ENCODE measurements at regions not wholly inside any gene's neighbourhood (a gene's known extent, or its start where the extent isn't known, plus 50 kb on each side); places are given as distances from the start of the nearest gene placed in this dataset.
"Not testable (repeated sequence)": the region's sequence is repeated elsewhere in the genome, so short reads cannot be mapped to it uniquely, and the experiment has no call there.

DNA sequence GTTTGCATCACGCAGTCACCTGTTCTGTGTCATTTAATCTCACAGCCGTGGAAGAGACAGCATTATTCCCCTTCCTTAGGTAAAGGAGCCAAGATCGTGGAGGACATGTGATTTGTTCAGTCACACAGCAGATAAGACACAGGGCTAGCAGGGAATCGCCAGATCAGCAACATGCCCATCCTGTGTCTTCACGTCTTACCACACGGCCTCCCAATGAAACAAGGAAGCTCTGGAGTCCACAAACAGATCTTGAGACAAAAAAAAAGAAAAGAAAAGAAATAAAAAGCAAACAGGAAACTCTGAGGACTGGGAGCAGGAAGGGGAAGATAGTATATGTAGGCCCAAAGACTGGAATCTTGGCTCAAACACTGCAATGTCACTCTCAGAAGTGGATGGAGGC lies 155.3 kb downstream of the ADSS2 start:
- WGBS, 3 donors: 44 to 55% (median 54%) methylated on average over 6 of the region's 6 CpGs

DNA sequence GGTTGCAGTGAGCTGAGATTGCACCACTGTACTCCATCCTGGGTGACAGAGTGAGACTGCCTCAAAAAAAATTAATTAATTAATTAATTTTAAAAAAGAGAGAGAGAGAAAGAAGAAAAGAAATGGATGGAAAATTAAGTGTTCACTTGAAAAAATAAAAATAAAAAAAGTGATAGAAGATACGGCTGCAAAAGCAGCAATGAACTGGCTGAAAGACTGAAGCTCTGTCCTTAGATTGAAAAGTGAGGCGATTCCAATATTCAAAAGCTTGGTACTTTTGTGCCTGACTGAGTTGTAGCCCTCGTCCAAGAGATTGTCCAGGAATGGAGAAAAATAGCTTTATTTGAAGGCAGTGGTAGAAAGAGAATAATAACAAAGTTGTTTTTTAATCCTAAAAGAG lies 154.6 kb downstream of the ADSS2 start:
- H3K4me3 ChIP-seq: no peak overlapping the region
- WGBS, 3 donors: 66 to 84% (median 80%) methylated on average over 3 of the region's 3 CpGs
- H3K4me1 ChIP-seq (ENCODE audit: insufficient read depth): peaks cover 8% of the 10 kb centered on the region
- H3K27me3 ChIP-seq: no peaks in the 10 kb centered on the region
- TF ChIP-seq, protein P1, sequence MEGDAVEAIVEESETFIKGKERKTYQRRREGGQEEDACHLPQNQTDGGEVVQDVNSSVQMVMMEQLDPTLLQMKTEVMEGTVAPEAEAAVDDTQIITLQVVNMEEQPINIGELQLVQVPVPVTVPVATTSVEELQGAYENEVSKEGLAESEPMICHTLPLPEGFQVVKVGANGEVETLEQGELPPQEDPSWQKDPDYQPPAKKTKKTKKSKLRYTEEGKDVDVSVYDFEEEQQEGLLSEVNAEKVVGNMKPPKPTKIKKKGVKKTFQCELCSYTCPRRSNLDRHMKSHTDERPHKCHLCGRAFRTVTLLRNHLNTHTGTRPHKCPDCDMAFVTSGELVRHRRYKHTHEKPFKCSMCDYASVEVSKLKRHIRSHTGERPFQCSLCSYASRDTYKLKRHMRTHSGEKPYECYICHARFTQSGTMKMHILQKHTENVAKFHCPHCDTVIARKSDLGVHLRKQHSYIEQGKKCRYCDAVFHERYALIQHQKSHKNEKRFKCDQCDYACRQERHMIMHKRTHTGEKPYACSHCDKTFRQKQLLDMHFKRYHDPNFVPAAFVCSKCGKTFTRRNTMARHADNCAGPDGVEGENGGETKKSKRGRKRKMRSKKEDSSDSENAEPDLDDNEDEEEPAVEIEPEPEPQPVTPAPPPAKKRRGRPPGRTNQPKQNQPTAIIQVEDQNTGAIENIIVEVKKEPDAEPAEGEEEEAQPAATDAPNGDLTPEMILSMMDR (IDR thresholded peaks at IDR 0.05): no peak
- TF ChIP-seq EP300 (IDR thresholded peaks at IDR 0.05) (no peak), POLR2A (IDR thresholded peaks at IDR 0.05) (no peak)
- intact Hi-C loops (cut with DNase I): no loop called here
- no peak for DNase-seq
- H3K36me3 ChIP-seq: no peaks in the 10 kb centered on the region
- H3K9me3 ChIP-seq: no peaks in the 10 kb centered on the region
- H3K27ac ChIP-seq: no peak overlapping the region

More for the DNA sequence above, 155.3 kb downstream of the ADSS2 start:
- Histone ChIP-seq H3K9me3 (no peaks in the 10 kb centered on the region), H3K4me1 (ENCODE audit: insufficient read depth) (peaks cover 4% of the 10 kb centered on the region), H3K27me3 (no peaks in the 10 kb centered on the region), H3K4me3 (no peak overlapping the region), H3K27ac (no peak overlapping the region), H3K36me3 (no peaks in the 10 kb centered on the region)
- intact Hi-C loops (cut with DNase I): no loop called here
- DNase-seq: no peak
- TF ChIP-seq POLR2A (IDR thresholded peaks at IDR 0.05): no peak
- TF ChIP-seq, protein P1 (IDR thresholded peaks at IDR 0.05): no peak
- TF ChIP-seq EP300 (IDR thresholded peaks at IDR 0.05): no peak

DNA sequence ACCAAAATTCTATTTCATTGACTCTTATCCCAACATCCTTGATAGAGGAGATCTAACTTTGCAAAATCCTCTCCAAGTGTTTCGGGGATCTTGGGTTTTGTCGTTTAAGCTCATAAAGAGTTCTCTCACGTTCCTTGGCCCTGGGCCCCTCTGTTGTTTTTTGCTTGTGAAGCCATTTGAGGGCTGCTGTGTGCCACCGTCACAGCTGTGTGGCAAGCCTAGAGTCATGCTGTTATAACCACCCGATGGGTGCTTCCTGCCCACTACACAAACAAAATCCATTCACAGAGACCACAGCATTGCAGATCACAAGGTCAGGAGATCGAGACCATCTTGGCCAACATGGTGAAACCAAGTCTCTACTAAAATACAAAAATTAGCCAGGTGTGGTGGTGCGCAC lies 154.1 kb downstream of the ADSS2 start:
- no peaks in the 10 kb centered on the region for H3K27me3 ChIP-seq
- WGBS, 3 donors: 94% methylated on average over 7 of the region's 7 CpGs
- H3K27ac ChIP-seq: no peak overlapping the region
- no peaks in the 10 kb centered on the region for H3K36me3 ChIP-seq
- no peak for DNase-seq
- no peak overlapping the region for H3K4me3 ChIP-seq
- no peaks in the 10 kb centered on the region for H3K9me3 ChIP-seq
- peaks cover 12% of the 10 kb centered on the region for H3K4me1 ChIP-seq (ENCODE audit: insufficient read depth)
- TF ChIP-seq POLR2A (IDR thresholded peaks at IDR 0.05): no peak
- TF ChIP-seq EP300 (IDR thresholded peaks at IDR 0.05): no peak
- TF ChIP-seq, protein P1 (IDR thresholded peaks at IDR 0.05): no peak
- intact Hi-C loops (cut with DNase I): no loop called here

GRCh38 chr1:244300029-244300375 lies 151.7 kb downstream of the ADSS2 start:
- peak overlapping the region; percentile 51 to 79 for H3K27ac ChIP-seq
- intact Hi-C loops (cut with DNase I): loop anchor here in 2 of 4 donors (5.0 to 10.0 kb wide), 2 partner anchors 152 to 155 kb away; partner anchors contain the start of gene ADSS2 (in 2 of the 2)
- H3K9me3 ChIP-seq, H3K4me3 ChIP-seq, H3K27me3 ChIP-seq, H3K36me3 ChIP-seq: not testable (repeated sequence)
- DNase-seq: peak in 2 of 5 donors; percentile 45 to 51
- WGBS, 3 donors: 20 to 48% (median 40%) methylated on average over 12 of the region's 12 CpGs
- H3K4me1 ChIP-seq (ENCODE audit: insufficient read depth): peaks cover 28% of the 10 kb centered on the region

DNA sequence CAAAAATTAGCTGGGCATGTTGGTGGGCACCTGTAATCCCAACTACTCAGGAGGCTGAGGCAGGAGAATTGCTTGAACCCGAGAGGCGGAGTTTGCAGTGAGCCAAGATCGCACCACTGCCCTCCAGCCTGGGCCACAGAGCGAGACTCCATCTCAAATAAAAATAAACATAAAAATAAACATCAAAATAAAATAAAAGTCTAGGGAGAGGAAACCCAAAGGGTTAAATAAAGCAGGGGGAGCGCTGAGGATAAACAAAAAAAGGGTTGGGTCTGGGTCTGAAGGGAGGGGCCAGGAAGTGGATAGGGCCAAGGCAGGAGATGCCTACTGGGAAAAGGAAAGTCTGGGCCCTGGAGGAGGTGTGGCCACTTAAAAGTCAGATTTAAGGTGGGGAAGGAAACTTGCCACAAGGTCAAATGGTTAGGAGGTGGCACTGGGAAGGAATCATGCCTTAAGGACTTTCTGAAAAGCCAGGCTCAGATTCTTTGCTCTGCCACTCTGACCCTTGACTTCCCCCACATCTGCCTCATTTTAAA lies 150.0 kb downstream of the ADSS2 start:
- DNase-seq: no peak
- Histone ChIP-seq H3K27me3 (no peaks in the 10 kb centered on the region), H3K4me3 (no peak overlapping the region), H3K9me3 (no peaks in the 10 kb centered on the region), H3K4me1 (ENCODE audit: insufficient read depth) (peaks cover 29% of the 10 kb centered on the region), H3K36me3 (no peaks in the 10 kb centered on the region), H3K27ac (peak overlapping the region in 1 of 2 donors; percentile 79)
- TF ChIP-seq, protein P1 (IDR thresholded peaks at IDR 0.05): no peak
- no peak for TF ChIP-seq POLR2A (IDR thresholded peaks at IDR 0.05)
- no peak for TF ChIP-seq EP300 (IDR thresholded peaks at IDR 0.05)
- intact Hi-C loops (cut with DNase I): loop anchor here in 2 of 4 donors (5.0 to 10.0 kb wide), 2 partner anchors 151 to 153 kb away; partner anchors contain the start of gene ADSS2 (in 2 of the 2)
- WGBS, 3 donors: 66 to 80% (median 67%) methylated on average over 5 of the region's 5 CpGs

All from ovary (tissue), 7 donors.